Fibroblast of gingiva (primary cell): ENCODE measurements at regions not wholly inside any gene's neighbourhood (a gene's known extent, or its start where the extent isn't known, plus 50 kb on each side); places are given as distances from the start of the nearest gene placed in this dataset.
"Not testable (repeated sequence)": the region's sequence is repeated elsewhere in the genome, so short reads cannot be mapped to it uniquely, and the experiment has no call there.

Experiments used
- DNase-seq: peaks from one replicate; pipeline ENCODE4 v3.0.0-alpha.2; 2011; ENCODE audit warnings: low read depth

- no peak for DNase-seq
Observed at GRCh38 chr15:61403884-61404283, 174.8 kb upstream of the RORA start.

GRCh38 chr15:61401903-61402698 is 173.0 kb upstream of the RORA start:
- DNase-seq = no peak

GRCh38 chr15:61398310-61398709 is 169.2 kb upstream of the RORA start:
- DNase-seq = no peak

- no peak for DNase-seq
Observed at GRCh38 chr15:61396235-61396919, 167.3 kb upstream of the RORA start.

- DNase-seq = peak; percentile 3
Observed at GRCh38 chr15:61393949-61394348, 164.8 kb upstream of the RORA start.

GRCh38 chr15:61393524-61393923 is 164.4 kb upstream of the RORA start:
- DNase-seq = no peak

GRCh38 chr15:61390138-61390537 is 161.0 kb upstream of the RORA start:
- no peak for DNase-seq

- DNase-seq = no peak
Observed at GRCh38 chr15:61389334-61390028, 160.4 kb upstream of the RORA start.

- no peak for DNase-seq
Observed at GRCh38 chr15:61387675-61388074, 158.6 kb upstream of the RORA start.

GRCh38 chr15:61383421-61383820 is 154.3 kb upstream of the RORA start:
- DNase-seq = peak; percentile 49

GRCh38 chr15:61382927-61383326 is 153.8 kb upstream of the RORA start:
- DNase-seq = no peak

GRCh38 chr15:61381501-61381900 is 152.4 kb upstream of the RORA start:
- DNase-seq = no peak

- DNase-seq = no peak
Observed at GRCh38 chr15:61380270-61380669, 151.2 kb upstream of the RORA start.

GRCh38 chr15:61379005-61379404 is 149.9 kb upstream of the RORA start:
- DNase-seq = no peak

GRCh38 chr15:61376961-61377360 is 147.9 kb upstream of the RORA start:
- DNase-seq = no peak

- no peak for DNase-seq
Observed at GRCh38 chr15:61376516-61376915, 147.4 kb upstream of the RORA start.

GRCh38 chr15:61374848-61375247 is 145.7 kb upstream of the RORA start:
- no peak for DNase-seq

GRCh38 chr15:61367953-61368352 is 138.9 kb upstream of the RORA start:
- DNase-seq = no peak

GRCh38 chr15:61364871-61365270 is 135.8 kb upstream of the RORA start:
- no peak for DNase-seq

GRCh38 chr15:61362912-61363311 is 133.8 kb upstream of the RORA start:
- not testable (repeated sequence) for DNase-seq

- no peak for DNase-seq
Observed at GRCh38 chr15:61344293-61344692, 115.2 kb upstream of the RORA start.

GRCh38 chr15:61342390-61342789 is 113.3 kb upstream of the RORA start:
- DNase-seq = no peak

- no peak for DNase-seq
Observed at GRCh38 chr15:61339516-61339915, 110.4 kb upstream of the RORA start.
